ENCODE measurements at regions not wholly inside any gene's neighbourhood (a gene's known extent, or its start where the extent isn't known, plus 50 kb on each side); places are given as distances from the start of the nearest gene placed in this dataset.

DNA sequence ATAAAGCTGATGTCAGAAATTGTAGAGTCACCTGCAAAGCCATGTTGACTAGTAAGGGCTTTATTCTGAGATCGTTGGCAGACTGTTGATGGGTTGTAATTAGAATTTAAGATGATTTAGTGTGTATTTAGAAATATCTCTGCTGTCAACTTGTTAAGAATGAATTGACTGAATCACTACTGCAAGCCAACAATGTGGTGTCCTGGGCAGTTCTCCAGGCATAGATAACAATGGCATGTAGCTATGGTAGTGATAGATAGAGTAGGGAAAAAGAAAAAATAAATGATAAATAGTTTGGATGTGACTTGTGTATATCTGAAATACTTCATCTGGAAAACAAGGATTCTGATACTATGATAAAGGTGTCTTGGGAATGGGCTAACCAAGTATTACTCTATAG is 640.2 kb downstream of the ARL4A start:
- H3F3A ChIP-seq (replicated peaks; ENCODE audit: low read depth) = no peaks in the 10 kb centered on the region
- ATAC-seq = no peak
- H3K4me3 ChIP-seq = no peak overlapping the region
- H3K4me3 Mint-ChIP-seq = no peak overlapping the region
- no peaks in the 10 kb centered on the region; the same call in 1 of the 2 replicates for H3K36me3 ChIP-seq (ENCODE audit: insufficient read depth)
- peaks cover 13% of the 10 kb centered on the region for H3K9me3 Mint-ChIP-seq
- H3K27ac Mint-ChIP-seq = no peak overlapping the region
- peaks cover 6% of the 10 kb centered on the region for H3K4me1 ChIP-seq (ENCODE audit: insufficient read depth)
- DNase-seq (ENCODE audit: low spot score) = no peak
- H3K79me2 ChIP-seq (replicated peaks; ENCODE audit: insufficient read depth) = no peaks in the 10 kb centered on the region
- no peak for TF ChIP-seq EZH2 (IDR thresholded peaks at IDR 0.05; ENCODE audit: low read depth, unreplicated experiment)
- TF ChIP-seq REST (IDR thresholded peaks at IDR 0.05; ENCODE audit: unreplicated experiment) = no peak
- TF ChIP-seq, protein P1, sequence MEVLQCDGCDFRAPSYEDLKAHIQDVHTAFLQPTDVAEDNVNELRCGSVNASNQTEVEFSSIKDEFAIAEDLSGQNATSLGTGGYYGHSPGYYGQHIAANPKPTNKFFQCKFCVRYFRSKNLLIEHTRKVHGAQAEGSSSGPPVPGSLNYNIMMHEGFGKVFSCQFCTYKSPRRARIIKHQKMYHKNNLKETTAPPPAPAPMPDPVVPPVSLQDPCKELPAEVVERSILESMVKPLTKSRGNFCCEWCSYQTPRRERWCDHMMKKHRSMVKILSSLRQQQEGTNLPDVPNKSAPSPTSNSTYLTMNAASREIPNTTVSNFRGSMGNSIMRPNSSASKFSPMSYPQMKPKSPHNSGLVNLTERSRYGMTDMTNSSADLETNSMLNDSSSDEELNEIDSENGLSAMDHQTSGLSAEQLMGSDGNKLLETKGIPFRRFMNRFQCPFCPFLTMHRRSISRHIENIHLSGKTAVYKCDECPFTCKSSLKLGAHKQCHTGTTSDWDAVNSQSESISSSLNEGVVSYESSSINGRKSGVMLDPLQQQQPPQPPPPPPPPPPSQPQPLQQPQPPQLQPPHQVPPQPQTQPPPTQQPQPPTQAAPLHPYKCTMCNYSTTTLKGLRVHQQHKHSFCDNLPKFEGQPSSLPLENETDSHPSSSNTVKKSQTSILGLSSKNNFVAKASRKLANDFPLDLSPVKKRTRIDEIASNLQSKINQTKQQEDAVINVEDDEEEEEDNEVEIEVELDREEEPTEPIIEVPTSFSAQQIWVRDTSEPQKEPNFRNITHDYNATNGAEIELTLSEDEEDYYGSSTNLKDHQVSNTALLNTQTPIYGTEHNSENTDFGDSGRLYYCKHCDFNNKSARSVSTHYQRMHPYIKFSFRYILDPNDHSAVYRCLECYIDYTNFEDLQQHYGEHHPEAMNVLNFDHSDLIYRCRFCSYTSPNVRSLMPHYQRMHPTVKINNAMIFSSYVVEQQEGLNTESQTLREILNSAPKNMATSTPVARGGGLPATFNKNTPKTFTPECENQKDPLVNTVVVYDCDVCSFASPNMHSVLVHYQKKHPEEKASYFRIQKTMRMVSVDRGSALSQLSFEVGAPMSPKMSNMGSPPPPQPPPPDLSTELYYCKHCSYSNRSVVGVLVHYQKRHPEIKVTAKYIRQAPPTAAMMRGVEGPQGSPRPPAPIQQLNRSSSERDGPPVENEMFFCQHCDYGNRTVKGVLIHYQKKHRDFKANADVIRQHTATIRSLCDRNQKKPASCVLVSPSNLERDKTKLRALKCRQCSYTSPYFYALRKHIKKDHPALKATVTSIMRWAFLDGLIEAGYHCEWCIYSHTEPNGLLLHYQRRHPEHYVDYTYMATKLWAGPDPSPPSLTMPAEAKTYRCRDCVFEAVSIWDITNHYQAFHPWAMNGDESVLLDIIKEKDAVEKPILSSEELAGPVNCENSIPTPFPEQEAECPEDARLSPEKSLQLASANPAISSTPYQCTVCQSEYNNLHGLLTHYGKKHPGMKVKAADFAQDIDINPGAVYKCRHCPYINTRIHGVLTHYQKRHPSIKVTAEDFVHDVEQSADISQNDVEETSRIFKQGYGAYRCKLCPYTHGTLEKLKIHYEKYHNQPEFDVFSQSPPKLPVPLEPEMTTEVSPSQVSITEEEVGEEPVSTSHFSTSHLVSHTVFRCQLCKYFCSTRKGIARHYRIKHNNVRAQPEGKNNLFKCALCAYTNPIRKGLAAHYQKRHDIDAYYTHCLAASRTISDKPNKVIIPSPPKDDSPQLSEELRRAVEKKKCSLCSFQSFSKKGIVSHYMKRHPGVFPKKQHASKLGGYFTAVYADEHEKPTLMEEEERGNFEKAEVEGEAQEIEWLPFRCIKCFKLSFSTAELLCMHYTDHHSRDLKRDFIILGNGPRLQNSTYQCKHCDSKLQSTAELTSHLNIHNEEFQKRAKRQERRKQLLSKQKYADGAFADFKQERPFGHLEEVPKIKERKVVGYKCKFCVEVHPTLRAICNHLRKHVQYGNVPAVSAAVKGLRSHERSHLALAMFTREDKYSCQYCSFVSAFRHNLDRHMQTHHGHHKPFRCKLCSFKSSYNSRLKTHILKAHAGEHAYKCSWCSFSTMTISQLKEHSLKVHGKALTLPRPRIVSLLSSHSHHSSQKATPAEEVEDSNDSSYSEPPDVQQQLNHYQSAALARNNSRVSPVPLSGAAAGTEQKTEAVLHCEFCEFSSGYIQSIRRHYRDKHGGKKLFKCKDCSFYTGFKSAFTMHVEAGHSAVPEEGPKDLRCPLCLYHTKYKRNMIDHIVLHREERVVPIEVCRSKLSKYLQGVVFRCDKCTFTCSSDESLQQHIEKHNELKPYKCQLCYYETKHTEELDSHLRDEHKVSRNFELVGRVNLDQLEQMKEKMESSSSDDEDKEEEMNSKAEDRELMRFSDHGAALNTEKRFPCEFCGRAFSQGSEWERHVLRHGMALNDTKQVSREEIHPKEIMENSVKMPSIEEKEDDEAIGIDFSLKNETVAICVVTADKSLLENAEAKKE (CRISPR knock-in tag; IDR thresholded peaks at IDR 0.05) = no peak
- no peak for TF ChIP-seq POLR2AphosphoS5 (IDR thresholded peaks at IDR 0.05; ENCODE audit: low read depth)
- no peak overlapping the region for H3K4me2 ChIP-seq
- no peaks in the 10 kb centered on the region for H4K20me1 ChIP-seq (replicated peaks; ENCODE audit: insufficient read depth)
- H3K27me3 ChIP-seq (ENCODE audit: insufficient read depth) = no peaks in the 10 kb centered on the region
- no peaks in the 10 kb centered on the region for H3K27me3 Mint-ChIP-seq (ENCODE audit: insufficient read depth, low read depth, poor library complexity)
- no peaks in the 10 kb centered on the region for H3K9me2 ChIP-seq (ENCODE audit: insufficient read depth)
- no peak overlapping the region for H2AFZ ChIP-seq
- H3K4me1 Mint-ChIP-seq = peaks cover 5% of the 10 kb centered on the region
- no peak overlapping the region for H3K27ac ChIP-seq (ENCODE audit: low read depth)
- peaks cover 2% of the 10 kb centered on the region; the same call in 2 of the 3 replicates for H3K36me3 Mint-ChIP-seq (ENCODE audit: low read depth)

Measured in GM23338 (cell line).